Neural progenitor cell (in vitro differentiated cells): ENCODE measurements at regions not wholly inside any gene's neighbourhood (a gene's known extent, or its start where the extent isn't known, plus 50 kb on each side); places are given as distances from the start of the nearest gene placed in this dataset.

Source experiments
- DNase-seq: peaks from one replicate; pipeline ENCODE4 v3.0.0-alpha.2; 2016; ENCODE audit warnings: low spot score
- H2AFZ ChIP-seq: fragments of 200-600 bp; sonication (generic); replicated peaks from 2 replicates; pipeline ENCODE4 v1.6.1; 2016; ENCODE audit warnings: antibody characterized with exemption
- H3F3A ChIP-seq: fragments of 200-600 bp; sonication (generic); 2 replicates; pipeline ENCODE4 v1.6.1; 2016; ENCODE audit warnings: antibody characterized with exemption, low read depth
- H3K27ac ChIP-seq: fragments of 200-600 bp; sonication (generic); 2 replicates; pipeline ENCODE4 v1.5.1; 2016; ENCODE audit warnings: mild to moderate bottlenecking
- H3K27me3 ChIP-seq: fragments of 200-600 bp; sonication (generic); 2 replicates; pipeline ENCODE4 v1.6.1; 2016; ENCODE audit warnings: mild to moderate bottlenecking, moderate library complexity
- H3K36me3 ChIP-seq: fragments of 200-600 bp; sonication (generic); 2 replicates; pipeline ENCODE4 v1.5.1; 2016
- H3K4me1 ChIP-seq: fragments of 200-600 bp; sonication (generic); 2 replicates; pipeline ENCODE4 v1.6.1; 2016; ENCODE audit warnings: mixed run types
- H3K4me2 ChIP-seq: fragments of 200-600 bp; sonication (generic); 2 replicates; pipeline ENCODE4 v1.6.1; 2016
- H3K4me3 ChIP-seq: fragments of 200-600 bp; sonication (generic); 2 replicates; pipeline ENCODE4 v1.5.1; 2016
- H3K79me2 ChIP-seq: fragments of 200-600 bp; sonication (generic); 2 replicates; pipeline ENCODE4 v1.6.1; 2016; ENCODE audit warnings: low read depth
- H3K9ac ChIP-seq: fragments of 200-600 bp; sonication (generic); 2 replicates; pipeline ENCODE4 v1.6.1; 2016
- H3K9me3 ChIP-seq: fragments of 200-600 bp; sonication (generic); 2 replicates; pipeline ENCODE4 v1.5.1; 2016; ENCODE audit warnings: low read depth
- H4K20me1 ChIP-seq: fragments of 200-600 bp; sonication (generic); 2 replicates; pipeline ENCODE4 v1.6.1; 2016; ENCODE audit warnings: low read depth
- H3K27ac Mint-ChIP-seq: 3 replicates; pipeline ENCODE4 v1.8.0; 2021; ENCODE audit warnings: mixed read lengths
- H3K27me3 Mint-ChIP-seq: 2 replicates; pipeline ENCODE4 v1.8.0; 2022; ENCODE audit warnings: low read depth, mild to moderate bottlenecking, inconsistent platforms, moderate library complexity, mixed read lengths; ENCODE audit not compliant: insufficient read depth
- H3K36me3 Mint-ChIP-seq: 3 replicates; pipeline ENCODE4 v1.8.0; 2021; ENCODE audit warnings: mixed read lengths
- H3K4me1 Mint-ChIP-seq: 3 replicates; pipeline ENCODE4 v1.8.0; 2021; ENCODE audit warnings: mixed read lengths
- H3K4me3 Mint-ChIP-seq: 3 replicates; pipeline ENCODE4 v1.8.0; 2021; ENCODE audit warnings: mild to moderate bottlenecking, moderate library complexity, mixed read lengths
- H3K9me3 Mint-ChIP-seq: 3 replicates; pipeline ENCODE4 v1.8.0; 2020; ENCODE audit warnings: mixed read lengths
- CTCF ChIP-seq: fragments of 200-600 bp; sonication (generic); IDR thresholded peaks from 2 replicates; pipeline ENCODE4 v1.5.1; 2017; ENCODE audit warnings: antibody characterized with exemption, mild to moderate bottlenecking
- EZH2 ChIP-seq: fragments of 200-600 bp; sonication (generic); IDR thresholded peaks from 2 replicates; pipeline ENCODE4 v1.6.1; 2017; ENCODE audit warnings: antibody characterized with exemption, mild to moderate bottlenecking, moderate library complexity
- EZH2phosphoT487 ChIP-seq: fragments of 200-600 bp; sonication (generic); IDR thresholded peaks from 2 replicates; pipeline ENCODE4 v1.6.1; 2017; ENCODE audit warnings: antibody characterized with exemption

- no peaks in the 10 kb centered on the region for H3K4me1 ChIP-seq
- no peaks in the 10 kb centered on the region for H3K79me2 ChIP-seq
- no peaks in the 10 kb centered on the region for H3K36me3 Mint-ChIP-seq
- H3K9me3 Mint-ChIP-seq, result peaks cover 3% of the 10 kb centered on the region
- H3K36me3 ChIP-seq, result peaks cover 6% of the 10 kb centered on the region
- no peak overlapping the region for H3K4me3 ChIP-seq
- H3K27me3 ChIP-seq, result no peaks in the 10 kb centered on the region
- H3K4me1 Mint-ChIP-seq, result peaks cover 6% of the 10 kb centered on the region
- TF ChIP-seq EZH2phosphoT487 (no peak), CTCF (no peak), EZH2 (no peak)
- H3K27ac ChIP-seq, result no peak overlapping the region
- H3K27ac Mint-ChIP-seq, result no peak overlapping the region
- H3K27me3 Mint-ChIP-seq, result peaks cover 24% of the 10 kb centered on the region
- no peak overlapping the region for H3K9ac ChIP-seq
- H3K4me3 Mint-ChIP-seq, result no peak overlapping the region
- no peak overlapping the region for H3K4me2 ChIP-seq
- H3K9me3 ChIP-seq, result no peaks in the 10 kb centered on the region
- H4K20me1 ChIP-seq, result no peaks in the 10 kb centered on the region
- no peaks in the 10 kb centered on the region for H3F3A ChIP-seq
- DNase-seq, result no peak
- H2AFZ ChIP-seq, result no peak overlapping the region
Observed at GRCh38 chr15:96687388-96688107, 357.0 kb downstream of the NR2F2 start.

GRCh38 chr15:96690733-96691132 lies 360.2 kb downstream of the NR2F2 start:
- Mint-ChIP-seq H3K9me3 (peaks cover 3% of the 10 kb centered on the region), H3K4me1 (peaks cover 29% of the 10 kb centered on the region), H3K36me3 (no peaks in the 10 kb centered on the region), H3K27ac (no peak overlapping the region), H3K4me3 (no peak overlapping the region), H3K27me3 (peaks cover 37% of the 10 kb centered on the region)
- Histone ChIP-seq H3K4me2 (no peak overlapping the region), H2AFZ (no peak overlapping the region), H3K9ac (no peak overlapping the region), H3K9me3 (no peaks in the 10 kb centered on the region), H3K4me3 (no peak overlapping the region), H4K20me1 (no peaks in the 10 kb centered on the region), H3K4me1 (peaks cover 28% of the 10 kb centered on the region), H3K79me2 (no peaks in the 10 kb centered on the region), H3K27me3 (no peaks in the 10 kb centered on the region), H3K27ac (no peak overlapping the region), H3K36me3 (no peaks in the 10 kb centered on the region), H3F3A (no peaks in the 10 kb centered on the region)
- no peak for TF ChIP-seq EZH2
- no peak for TF ChIP-seq CTCF
- TF ChIP-seq EZH2phosphoT487, result no peak
- no peak for DNase-seq

GRCh38 chr15:96692826-96693225 lies 362.3 kb downstream of the NR2F2 start:
- Histone ChIP-seq H3K9ac (no peak overlapping the region), H3K4me3 (no peak overlapping the region), H3K79me2 (no peaks in the 10 kb centered on the region), H3K36me3 (no peaks in the 10 kb centered on the region), H3F3A (no peaks in the 10 kb centered on the region), H3K27ac (no peak overlapping the region), H2AFZ (no peak overlapping the region), H4K20me1 (no peaks in the 10 kb centered on the region), H3K27me3 (no peaks in the 10 kb centered on the region), H3K4me1 (peaks cover 30% of the 10 kb centered on the region), H3K4me2 (peak overlapping the region; percentile 48), H3K9me3 (no peaks in the 10 kb centered on the region)
- Mint-ChIP-seq H3K9me3 (no peaks in the 10 kb centered on the region), H3K36me3 (no peaks in the 10 kb centered on the region), H3K4me1 (peaks cover 29% of the 10 kb centered on the region), H3K27ac (no peak overlapping the region), H3K27me3 (peaks cover 46% of the 10 kb centered on the region), H3K4me3 (peak overlapping the region; percentile 50)
- TF ChIP-seq EZH2, result no peak
- no peak for TF ChIP-seq EZH2phosphoT487
- TF ChIP-seq CTCF, result no peak
- DNase-seq, result peak; percentile 46
